GM18909 (cell line): ENCODE measurements at regions not wholly inside any gene's neighbourhood (a gene's known extent, or its start where the extent isn't known, plus 50 kb on each side); places are given as distances from the start of the nearest gene placed in this dataset.
"Not testable (repeated sequence)": the region's sequence is repeated elsewhere in the genome, so short reads cannot be mapped to it uniquely, and the experiment has no call there.

Experiments
- ATAC-seq: cut with Tn5 transposase; IDR thresholded peaks from one replicate; pipeline ENCODE4 v1.9.1; 2021; ENCODE audit warnings: mild to moderate bottlenecking; ENCODE audit not compliant: unreplicated experiment, poor library complexity

DNA sequence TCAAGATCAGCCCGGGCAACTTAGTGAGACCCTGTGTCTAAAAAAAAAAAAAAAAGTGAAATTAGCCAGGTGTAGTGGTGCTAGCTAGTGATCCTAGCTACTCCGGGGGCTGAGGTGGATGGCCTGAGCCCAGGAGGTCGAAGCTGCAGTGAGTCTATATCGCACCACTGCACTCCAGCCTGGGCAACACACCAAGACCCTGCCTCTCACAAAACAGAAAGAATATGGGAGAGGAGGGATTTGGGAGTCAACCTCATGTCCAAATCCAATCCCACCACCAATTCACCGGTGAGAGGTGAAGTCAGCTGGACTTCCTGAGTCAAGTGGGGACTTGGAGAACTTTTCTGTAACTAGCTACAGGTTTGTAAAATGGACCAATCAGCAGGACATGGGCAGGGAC, 80.5 kb upstream of the MFGE8 start:
- no peak for ATAC-seq

DNA sequence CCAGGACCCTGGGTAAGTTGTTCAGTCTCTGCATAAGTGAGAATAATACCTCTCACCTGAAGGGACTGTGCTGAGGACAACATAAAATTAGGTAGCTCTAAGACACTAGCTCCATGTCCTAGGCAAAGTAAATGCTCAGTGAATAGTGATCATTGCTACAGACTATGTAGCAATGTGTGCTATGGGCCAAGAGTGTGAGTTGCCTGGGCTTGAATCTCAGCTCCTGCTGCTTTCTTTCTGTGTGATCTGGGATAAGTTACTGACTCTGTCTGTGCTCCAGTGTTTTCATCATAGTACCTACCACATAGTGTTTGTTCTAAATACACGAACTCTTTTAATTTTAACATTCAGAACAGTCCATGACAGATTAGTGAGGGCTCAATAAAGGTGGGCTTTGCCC, 81.1 kb upstream of the MFGE8 start:
- ATAC-seq: no peak

DNA sequence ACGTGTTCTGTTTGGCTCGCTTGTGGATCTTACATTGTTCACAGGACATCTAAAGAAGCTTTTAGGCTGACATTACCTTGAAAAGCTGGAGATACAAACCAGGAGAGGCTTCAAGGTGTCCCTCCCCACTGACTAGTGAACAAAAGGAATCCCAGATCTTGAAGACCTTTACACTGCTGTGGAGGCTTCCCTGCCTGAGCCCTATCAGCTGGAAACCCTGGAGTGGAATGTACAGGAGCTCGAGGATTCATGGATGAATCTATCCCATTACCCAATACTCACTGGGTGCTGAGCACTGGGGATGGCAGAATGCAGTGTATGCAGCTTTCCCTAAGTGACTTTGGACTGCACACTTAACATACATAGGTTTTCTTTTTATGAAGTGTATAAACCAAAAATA, 82.3 kb upstream of the MFGE8 start:
- ATAC-seq: no peak

- no peak for ATAC-seq
Measured at GRCh38 chr15:88997531-88997930, 84.4 kb upstream of the MFGE8 start.

GRCh38 chr15:88998980-88999713, 86.0 kb upstream of the MFGE8 start:
- ATAC-seq: no peak

DNA sequence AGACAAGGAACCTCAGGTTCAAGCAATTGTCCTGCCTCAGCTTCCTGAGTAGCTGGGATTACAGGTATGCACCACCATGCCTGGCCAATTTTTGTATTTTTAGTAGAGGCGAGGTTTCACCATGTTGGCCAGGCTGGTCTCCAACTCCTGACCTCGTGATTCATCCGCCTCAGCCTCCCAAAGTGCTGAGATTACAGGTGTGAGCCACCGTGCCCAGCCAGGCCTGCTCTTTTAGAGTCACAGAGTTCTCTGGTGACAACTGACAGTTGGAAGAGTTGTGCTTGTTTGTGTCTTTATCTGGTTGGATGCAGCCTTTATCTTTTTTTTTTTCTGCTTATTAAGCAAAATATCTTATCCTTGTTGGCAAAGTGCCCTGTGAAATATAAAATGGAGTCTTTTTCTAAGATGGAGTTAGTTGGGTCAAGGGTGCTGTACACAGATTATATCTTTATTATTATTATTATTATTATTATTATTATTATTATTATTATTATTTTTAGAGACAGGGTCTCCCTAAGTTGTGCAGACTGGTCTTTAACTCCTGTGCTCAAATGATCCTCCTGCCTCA, 86.5 kb upstream of the ABHD2 start:
- not testable (repeated sequence) for ATAC-seq

- peak; percentile 94 for ATAC-seq
Measured at GRCh38 chr15:89002281-89002761, 85.9 kb upstream of the ABHD2 start.

GRCh38 chr15:89002830-89003229, 85.4 kb upstream of the ABHD2 start:
- peak; percentile 31 for ATAC-seq

DNA sequence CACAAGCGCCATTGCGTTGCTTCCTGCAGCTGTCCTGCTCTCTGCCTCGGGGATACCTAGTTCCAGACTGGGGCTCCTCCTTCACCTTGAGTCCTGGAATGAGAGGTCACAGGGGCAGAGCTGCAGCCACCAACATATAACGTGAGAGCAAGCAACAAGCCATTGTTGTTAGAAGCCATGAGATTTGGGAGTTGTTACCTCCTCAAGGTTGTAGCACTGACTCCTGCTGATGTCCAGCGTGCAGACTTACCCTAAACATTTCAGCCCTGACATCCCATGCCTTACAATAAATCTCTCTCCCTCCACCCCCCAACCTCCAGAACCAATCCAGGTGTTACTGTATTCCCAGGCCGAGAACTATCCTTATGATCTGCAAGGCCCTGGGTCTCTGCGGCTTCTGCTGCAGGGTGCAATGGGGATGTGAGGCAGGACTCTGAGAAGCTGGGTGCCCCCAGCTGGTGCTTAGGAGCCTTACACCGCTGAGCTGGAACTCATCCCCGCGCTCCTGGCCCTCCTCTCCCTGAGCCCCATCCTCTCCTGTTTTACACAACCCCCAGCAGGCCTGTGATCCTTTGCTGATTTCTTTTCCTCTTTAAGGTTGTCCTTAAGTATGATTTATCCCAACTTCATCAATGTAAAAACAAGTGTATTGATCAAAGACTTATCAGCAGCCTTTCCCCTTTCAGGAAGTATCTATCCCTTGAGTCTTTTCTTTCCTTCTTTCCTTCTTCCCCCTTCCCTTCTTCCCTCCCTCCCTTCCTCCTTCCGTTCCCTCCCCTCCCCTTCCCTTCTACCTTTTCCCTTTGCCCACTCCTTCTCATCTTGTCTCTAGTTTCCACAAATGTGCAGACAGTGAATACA, 84.2 kb upstream of the ABHD2 start:
- ATAC-seq: no peak

GRCh38 chr15:89004726-89005030, 83.6 kb upstream of the ABHD2 start:
- ATAC-seq: no peak

DNA sequence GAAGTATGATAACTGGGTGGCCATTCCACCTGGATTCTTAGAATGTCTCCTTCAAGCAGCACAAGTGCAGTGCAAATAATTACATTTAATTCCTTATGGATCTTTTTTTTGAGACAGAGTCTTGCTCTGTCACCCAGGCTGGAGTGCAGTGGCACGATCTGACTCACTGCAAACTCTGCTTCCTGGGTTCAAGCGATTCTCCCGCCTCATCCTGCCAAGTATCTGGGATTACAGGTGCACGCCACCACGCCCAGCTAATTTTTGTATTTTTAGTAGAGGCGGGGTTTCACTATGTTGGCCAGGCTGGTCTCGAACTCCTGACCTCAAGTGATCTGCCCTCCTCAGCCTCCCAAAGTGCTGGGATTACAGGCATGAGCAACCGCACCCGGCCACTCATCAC, 80.7 kb upstream of the ABHD2 start:
- ATAC-seq: not testable (repeated sequence)

DNA sequence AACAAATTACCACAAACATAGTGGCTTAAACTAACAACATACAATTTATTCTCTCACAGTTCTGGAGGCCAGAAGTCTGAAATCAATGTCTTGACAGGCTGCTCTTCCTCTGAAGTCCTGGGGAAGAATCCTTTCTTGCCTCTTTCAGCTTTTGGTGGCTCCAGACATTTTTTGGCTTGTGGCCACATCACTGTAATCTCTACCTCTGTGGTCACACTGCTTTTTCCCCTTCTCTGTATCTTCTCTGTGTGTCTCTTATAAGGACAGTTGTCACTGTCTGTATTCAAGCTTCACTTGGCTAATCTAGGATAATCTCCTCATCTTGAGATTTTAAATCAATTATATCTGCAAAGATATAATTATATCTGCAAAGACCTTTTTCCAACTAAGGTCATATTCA, 80.3 kb upstream of the ABHD2 start:
- ATAC-seq: no peak

GRCh38 chr15:89009080-89009479, 79.2 kb upstream of the ABHD2 start:
- no peak for ATAC-seq

GRCh38 chr15:89015412-89016097, 72.7 kb upstream of the ABHD2 start:
- no peak for ATAC-seq

DNA sequence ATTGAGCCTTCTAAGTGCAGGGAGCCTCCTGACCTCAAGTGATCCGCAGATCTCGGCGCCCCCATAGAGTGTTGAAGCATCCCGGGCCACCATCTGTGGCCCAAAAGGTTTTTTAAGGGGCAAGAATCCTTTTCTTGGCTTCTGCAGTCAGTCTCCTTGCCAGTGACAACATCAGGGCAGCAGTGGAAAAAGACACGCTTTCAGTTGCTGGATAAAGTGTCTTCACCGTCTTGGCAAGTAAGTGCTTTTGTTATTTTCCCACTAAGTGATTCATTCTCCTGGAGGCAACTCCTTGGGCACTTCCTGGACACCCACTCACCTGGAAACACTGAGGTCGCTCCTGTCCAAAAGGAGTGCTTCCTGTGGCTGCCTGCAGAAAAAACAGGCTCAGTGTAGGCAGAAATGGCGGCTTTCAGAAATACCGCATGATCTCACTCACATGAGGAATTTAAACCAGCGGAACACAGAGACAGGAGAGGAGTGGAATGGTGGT, 71.7 kb upstream of the ABHD2 start:
- ATAC-seq: no peak

- peak; percentile 65 for ATAC-seq
Measured at GRCh38 chr15:89017370-89018066, 70.7 kb upstream of the ABHD2 start.

DNA sequence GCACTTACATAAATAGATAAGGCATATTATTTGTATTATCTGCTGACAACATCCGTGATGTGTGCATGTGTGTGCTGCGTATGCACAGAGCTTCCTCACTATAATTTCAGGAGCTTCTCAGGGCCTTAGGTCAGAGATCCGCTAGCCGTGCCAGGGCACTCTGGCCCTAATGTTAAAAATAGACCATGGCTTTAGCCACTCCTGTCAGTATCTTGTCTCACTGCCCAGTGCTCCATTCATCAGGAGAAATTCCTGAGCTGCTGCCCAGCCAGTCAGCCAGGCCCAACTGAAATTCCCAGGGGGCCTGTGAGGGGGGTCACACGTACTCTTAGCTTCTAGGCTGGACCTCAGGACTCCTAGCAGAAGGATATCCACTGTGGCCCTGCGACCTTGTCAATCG, 70.0 kb upstream of the ABHD2 start:
- no peak for ATAC-seq

DNA sequence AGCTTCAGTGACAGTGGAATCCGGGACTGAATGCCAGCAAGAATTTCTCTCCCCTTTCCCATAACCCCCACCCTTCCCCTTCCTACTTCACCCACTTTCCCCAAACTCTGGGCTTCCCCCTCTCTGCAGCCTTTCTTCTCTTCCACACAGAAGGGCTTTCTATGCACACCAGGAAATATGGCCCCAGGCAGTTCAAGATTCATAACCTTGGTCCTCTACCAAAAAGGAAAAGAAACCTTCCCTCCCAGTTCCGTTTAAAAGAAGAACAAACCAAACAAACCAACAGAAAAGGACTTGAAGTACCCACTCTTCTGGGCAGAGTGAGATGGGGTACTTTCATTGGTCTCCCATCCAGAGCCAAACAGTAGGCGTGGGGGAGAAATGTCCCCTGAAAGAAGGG, 68.8 kb upstream of the ABHD2 start:
- ATAC-seq: no peak

DNA sequence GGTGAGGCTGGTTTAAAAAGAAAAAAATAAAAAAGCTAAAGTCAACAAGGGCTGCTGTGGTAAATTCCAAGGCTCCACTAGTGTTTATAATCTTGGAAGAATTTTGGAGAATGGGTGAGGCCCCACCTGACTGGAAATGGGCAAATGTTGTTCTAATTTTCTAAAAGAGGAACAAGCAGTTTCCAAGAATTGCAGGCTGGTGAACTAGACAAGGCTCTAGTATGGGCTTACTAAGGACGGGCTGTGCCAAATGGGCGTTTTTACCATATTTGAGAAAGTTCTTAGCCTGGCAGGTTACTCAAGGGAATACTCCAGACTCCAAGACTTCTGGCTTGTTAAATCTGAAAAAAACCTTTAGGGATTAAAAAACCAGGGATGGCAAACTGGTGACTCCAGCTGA, 67.0 kb upstream of the ABHD2 start:
- no peak for ATAC-seq

GRCh38 chr15:89021886-89022285, 66.4 kb upstream of the ABHD2 start:
- not testable (repeated sequence) for ATAC-seq
